ENCODE measurements at regions not wholly inside any gene's neighbourhood (a gene's known extent, or its start where the extent isn't known, plus 50 kb on each side); places are given as distances from the start of the nearest gene placed in this dataset.

DNA sequence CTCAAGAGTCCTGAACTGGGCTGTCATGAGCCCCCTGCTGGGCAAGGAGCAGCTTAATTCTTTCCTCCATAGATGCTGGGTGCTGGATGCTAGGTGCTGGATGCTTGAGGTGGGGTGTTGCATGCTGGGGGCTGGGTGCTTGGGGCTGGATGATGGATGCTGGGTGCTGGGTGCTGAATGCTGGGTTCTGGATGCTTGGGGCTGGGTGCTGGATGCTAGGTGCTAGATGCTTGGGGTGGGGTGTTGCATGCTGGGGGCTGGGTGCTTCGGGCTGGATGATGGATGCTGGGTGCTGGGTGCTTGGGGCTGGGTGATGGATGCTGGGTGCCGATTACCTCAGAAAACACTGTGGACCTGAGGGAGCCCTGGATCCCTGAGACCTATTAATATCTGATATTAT lies 837.7 kb downstream of the GALR1 start:
- ATAC-seq, result no peak
- TF ChIP-seq ARNTL (CRISPR knock-in tag; IDR thresholded peaks at IDR 0.05; ENCODE audit: borderline replicate concordance, low read depth) (no peak), ESRRG (CRISPR knock-in tag; IDR thresholded peaks at IDR 0.05) (no peak), ZFP30 (CRISPR knock-in tag; IDR thresholded peaks at IDR 0.05) (no peak), TCF4 (CRISPR knock-in tag; IDR thresholded peaks at IDR 0.05; ENCODE audit: borderline replicate concordance) (no peak), ZNF8 (CRISPR knock-in tag; IDR thresholded peaks at IDR 0.05) (no peak), RARB (CRISPR knock-in tag; IDR thresholded peaks at IDR 0.05) (no peak)

DNA sequence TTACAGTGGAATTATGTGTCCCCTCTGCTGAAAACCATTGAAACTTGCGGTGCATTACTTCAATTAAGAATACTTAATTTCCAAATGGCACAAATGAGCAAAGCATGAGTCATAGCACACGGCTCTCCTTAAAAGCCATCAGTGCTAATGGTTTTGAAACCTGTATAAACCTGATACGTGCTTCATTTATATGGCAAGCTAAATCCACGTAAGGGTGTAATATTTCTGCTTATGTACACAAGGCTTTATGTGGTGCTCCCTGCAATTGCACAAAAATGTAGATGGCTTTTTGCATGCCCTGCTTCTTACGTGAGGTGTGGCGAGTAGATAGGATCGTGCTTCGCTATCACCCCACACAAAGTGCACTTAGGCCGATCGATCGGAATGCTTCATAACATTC lies 840.9 kb downstream of the GALR1 start:
- TF ChIP-seq ZNF565 (CRISPR knock-in tag; conservative IDR thresholded peaks at IDR 0.05; ENCODE audit: low read depth) (no peak), GLIS3 (CRISPR knock-in tag; IDR thresholded peaks at IDR 0.05) (no peak), ISL1 (CRISPR knock-in tag; IDR thresholded peaks at IDR 0.05) (no peak), CSDC2 (CRISPR knock-in tag; IDR thresholded peaks at IDR 0.05) (no peak), ZC3H10 (CRISPR knock-in tag; IDR thresholded peaks at IDR 0.05) (no peak), ZFP30 (CRISPR knock-in tag; IDR thresholded peaks at IDR 0.05) (no peak), RARB (CRISPR knock-in tag; IDR thresholded peaks at IDR 0.05) (no peak), ZNF70 (CRISPR knock-in tag; IDR thresholded peaks at IDR 0.05) (no peak), ARNTL (CRISPR knock-in tag; IDR thresholded peaks at IDR 0.05; ENCODE audit: borderline replicate concordance, low read depth) (no peak), PPARA (CRISPR knock-in tag; IDR thresholded peaks at IDR 0.05; ENCODE audit: borderline replicate concordance) (no peak), SNAI2 (CRISPR knock-in tag; IDR thresholded peaks at IDR 0.05) (no peak), ZNF8 (CRISPR knock-in tag; IDR thresholded peaks at IDR 0.05) (no peak), ESRRG (CRISPR knock-in tag; IDR thresholded peaks at IDR 0.05) (no peak)
- TF ChIP-seq, protein P1, sequence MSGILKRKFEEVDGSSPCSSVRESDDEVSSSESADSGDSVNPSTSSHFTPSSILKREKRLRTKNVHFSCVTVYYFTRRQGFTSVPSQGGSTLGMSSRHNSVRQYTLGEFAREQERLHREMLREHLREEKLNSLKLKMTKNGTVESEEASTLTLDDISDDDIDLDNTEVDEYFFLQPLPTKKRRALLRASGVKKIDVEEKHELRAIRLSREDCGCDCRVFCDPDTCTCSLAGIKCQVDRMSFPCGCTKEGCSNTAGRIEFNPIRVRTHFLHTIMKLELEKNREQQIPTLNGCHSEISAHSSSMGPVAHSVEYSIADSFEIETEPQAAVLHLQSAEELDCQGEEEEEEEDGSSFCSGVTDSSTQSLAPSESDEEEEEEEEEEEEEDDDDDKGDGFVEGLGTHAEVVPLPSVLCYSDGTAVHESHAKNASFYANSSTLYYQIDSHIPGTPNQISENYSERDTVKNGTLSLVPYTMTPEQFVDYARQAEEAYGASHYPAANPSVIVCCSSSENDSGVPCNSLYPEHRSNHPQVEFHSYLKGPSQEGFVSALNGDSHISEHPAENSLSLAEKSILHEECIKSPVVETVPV (CRISPR knock-in tag; IDR thresholded peaks at IDR 0.05), result no peak
- TF ChIP-seq, protein P2, sequence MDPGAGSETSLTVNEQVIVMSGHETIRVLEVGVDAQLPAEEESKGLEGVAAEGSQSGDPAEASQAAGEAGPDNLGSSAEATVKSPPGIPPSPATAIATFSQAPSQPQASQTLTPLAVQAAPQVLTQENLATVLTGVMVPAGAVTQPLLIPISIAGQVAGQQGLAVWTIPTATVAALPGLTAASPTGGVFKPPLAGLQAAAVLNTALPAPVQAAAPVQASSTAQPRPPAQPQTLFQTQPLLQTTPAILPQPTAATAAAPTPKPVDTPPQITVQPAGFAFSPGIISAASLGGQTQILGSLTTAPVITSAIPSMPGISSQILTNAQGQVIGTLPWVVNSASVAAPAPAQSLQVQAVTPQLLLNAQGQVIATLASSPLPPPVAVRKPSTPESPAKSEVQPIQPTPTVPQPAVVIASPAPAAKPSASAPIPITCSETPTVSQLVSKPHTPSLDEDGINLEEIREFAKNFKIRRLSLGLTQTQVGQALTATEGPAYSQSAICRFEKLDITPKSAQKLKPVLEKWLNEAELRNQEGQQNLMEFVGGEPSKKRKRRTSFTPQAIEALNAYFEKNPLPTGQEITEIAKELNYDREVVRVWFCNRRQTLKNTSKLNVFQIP (CRISPR knock-in tag; IDR thresholded peaks at IDR 0.05; ENCODE audit: borderline replicate concordance, low read depth), result no peak
- TF ChIP-seq, protein P3, sequence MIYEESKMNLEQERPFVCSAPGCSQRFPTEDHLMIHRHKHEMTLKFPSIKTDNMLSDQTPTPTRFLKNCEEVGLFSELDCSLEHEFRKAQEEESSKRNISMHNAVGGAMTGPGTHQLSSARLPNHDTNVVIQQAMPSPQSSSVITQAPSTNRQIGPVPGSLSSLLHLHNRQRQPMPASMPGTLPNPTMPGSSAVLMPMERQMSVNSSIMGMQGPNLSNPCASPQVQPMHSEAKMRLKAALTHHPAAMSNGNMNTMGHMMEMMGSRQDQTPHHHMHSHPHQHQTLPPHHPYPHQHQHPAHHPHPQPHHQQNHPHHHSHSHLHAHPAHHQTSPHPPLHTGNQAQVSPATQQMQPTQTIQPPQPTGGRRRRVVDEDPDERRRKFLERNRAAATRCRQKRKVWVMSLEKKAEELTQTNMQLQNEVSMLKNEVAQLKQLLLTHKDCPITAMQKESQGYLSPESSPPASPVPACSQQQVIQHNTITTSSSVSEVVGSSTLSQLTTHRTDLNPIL (CRISPR knock-in tag; IDR thresholded peaks at IDR 0.05; ENCODE audit: low read depth), result no peak
- ATAC-seq, result no peak

DNA sequence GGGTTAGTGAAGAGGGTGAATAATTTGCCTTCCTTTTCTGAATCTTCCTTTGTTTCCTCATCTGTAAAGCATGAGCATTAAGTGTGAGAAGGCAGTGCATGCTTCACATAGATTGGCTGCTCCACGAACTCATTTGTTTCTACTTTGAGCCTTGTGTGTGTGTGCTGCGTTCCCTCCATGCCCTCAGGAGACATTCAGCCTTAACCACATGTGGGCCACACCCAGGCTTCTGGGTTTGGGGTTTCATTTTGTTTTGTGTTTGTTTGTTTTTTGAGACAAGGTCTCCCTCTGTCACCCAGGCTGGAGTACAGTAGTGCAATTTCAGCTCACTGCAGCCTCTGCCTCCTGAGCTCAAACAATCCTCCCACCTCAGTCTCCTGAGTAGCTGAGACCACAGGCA lies 843.3 kb downstream of the GALR1 start:
- no peak for TF ChIP-seq ZFP30 (CRISPR knock-in tag; IDR thresholded peaks at IDR 0.05)
- TF ChIP-seq, protein P4, sequence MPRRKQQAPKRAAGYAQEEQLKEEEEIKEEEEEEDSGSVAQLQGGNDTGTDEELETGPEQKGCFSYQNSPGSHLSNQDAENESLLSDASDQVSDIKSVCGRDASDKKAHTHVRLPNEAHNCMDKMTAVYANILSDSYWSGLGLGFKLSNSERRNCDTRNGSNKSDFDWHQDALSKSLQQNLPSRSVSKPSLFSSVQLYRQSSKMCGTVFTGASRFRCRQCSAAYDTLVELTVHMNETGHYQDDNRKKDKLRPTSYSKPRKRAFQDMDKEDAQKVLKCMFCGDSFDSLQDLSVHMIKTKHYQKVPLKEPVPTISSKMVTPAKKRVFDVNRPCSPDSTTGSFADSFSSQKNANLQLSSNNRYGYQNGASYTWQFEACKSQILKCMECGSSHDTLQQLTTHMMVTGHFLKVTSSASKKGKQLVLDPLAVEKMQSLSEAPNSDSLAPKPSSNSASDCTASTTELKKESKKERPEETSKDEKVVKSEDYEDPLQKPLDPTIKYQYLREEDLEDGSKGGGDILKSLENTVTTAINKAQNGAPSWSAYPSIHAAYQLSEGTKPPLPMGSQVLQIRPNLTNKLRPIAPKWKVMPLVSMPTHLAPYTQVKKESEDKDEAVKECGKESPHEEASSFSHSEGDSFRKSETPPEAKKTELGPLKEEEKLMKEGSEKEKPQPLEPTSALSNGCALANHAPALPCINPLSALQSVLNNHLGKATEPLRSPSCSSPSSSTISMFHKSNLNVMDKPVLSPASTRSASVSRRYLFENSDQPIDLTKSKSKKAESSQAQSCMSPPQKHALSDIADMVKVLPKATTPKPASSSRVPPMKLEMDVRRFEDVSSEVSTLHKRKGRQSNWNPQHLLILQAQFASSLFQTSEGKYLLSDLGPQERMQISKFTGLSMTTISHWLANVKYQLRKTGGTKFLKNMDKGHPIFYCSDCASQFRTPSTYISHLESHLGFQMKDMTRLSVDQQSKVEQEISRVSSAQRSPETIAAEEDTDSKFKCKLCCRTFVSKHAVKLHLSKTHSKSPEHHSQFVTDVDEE (CRISPR knock-in tag; IDR thresholded peaks at IDR 0.05), result no peak
- no peak for TF ChIP-seq ZNF8 (CRISPR knock-in tag; IDR thresholded peaks at IDR 0.05)
- TF ChIP-seq, protein P1 (CRISPR knock-in tag; IDR thresholded peaks at IDR 0.05), result no peak
- TF ChIP-seq ZC3H10 (CRISPR knock-in tag; IDR thresholded peaks at IDR 0.05), result no peak
- TF ChIP-seq PPARA (CRISPR knock-in tag; IDR thresholded peaks at IDR 0.05; ENCODE audit: borderline replicate concordance), result no peak
- TF ChIP-seq, protein P5, sequence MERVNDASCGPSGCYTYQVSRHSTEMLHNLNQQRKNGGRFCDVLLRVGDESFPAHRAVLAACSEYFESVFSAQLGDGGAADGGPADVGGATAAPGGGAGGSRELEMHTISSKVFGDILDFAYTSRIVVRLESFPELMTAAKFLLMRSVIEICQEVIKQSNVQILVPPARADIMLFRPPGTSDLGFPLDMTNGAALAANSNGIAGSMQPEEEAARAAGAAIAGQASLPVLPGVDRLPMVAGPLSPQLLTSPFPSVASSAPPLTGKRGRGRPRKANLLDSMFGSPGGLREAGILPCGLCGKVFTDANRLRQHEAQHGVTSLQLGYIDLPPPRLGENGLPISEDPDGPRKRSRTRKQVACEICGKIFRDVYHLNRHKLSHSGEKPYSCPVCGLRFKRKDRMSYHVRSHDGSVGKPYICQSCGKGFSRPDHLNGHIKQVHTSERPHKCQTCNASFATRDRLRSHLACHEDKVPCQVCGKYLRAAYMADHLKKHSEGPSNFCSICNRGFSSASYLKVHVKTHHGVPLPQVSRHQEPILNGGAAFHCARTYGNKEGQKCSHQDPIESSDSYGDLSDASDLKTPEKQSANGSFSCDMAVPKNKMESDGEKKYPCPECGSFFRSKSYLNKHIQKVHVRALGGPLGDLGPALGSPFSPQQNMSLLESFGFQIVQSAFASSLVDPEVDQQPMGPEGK (CRISPR knock-in tag; IDR thresholded peaks at IDR 0.05; ENCODE audit: borderline replicate concordance), result no peak
- TF ChIP-seq ZNF565 (CRISPR knock-in tag; conservative IDR thresholded peaks at IDR 0.05; ENCODE audit: low read depth), result no peak
- TF ChIP-seq OSR1 (CRISPR knock-in tag; IDR thresholded peaks at IDR 0.05), result no peak
- TF ChIP-seq ESRRG (CRISPR knock-in tag; IDR thresholded peaks at IDR 0.05), result no peak
- no peak for TF ChIP-seq RARB (CRISPR knock-in tag; IDR thresholded peaks at IDR 0.05)
- TF ChIP-seq, protein P2 (CRISPR knock-in tag; IDR thresholded peaks at IDR 0.05; ENCODE audit: borderline replicate concordance, low read depth), result no peak
- ATAC-seq, result no peak
